HG03378 (cell line): ENCODE measurements at regions not wholly inside any gene's neighbourhood (a gene's known extent, or its start where the extent isn't known, plus 50 kb on each side); places are given as distances from the start of the nearest gene placed in this dataset.

Source experiments
- ATAC-seq: cut with Tn5 transposase; IDR thresholded peaks from one replicate; pipeline ENCODE4 v1.9.1; 2021; ENCODE audit warnings: mild to moderate bottlenecking, moderate library complexity; ENCODE audit not compliant: unreplicated experiment

- no peak for ATAC-seq
These were observed 57.3 kb downstream of the HHEX start for GRCh38 chr10:92747066-92747465.

GRCh38 chr10:92747600-92747999, 57.8 kb downstream of the HHEX start:
- no peak for ATAC-seq

GRCh38 chr10:92750791-92751533, 61.2 kb downstream of the HHEX start:
- no peak for ATAC-seq

- no peak for ATAC-seq
These were observed 61.7 kb downstream of the HHEX start for GRCh38 chr10:92751534-92751811.

GRCh38 chr10:92751827-92752226, 62.1 kb downstream of the HHEX start:
- ATAC-seq = no peak

GRCh38 chr10:92753865-92754264, 64.1 kb downstream of the HHEX start:
- ATAC-seq = no peak

- no peak for ATAC-seq
These were observed 66.0 kb downstream of the HHEX start for GRCh38 chr10:92755725-92756124.

- peak; percentile 84 for ATAC-seq
These were observed 66.7 kb downstream of the HHEX start for GRCh38 chr10:92756201-92757065.

GRCh38 chr10:92757066-92757710, 67.4 kb downstream of the HHEX start:
- peak; percentile 68 for ATAC-seq

GRCh38 chr10:92757711-92758104, 68.0 kb downstream of the HHEX start:
- no peak for ATAC-seq

GRCh38 chr10:92758594-92758993, 68.8 kb downstream of the HHEX start:
- ATAC-seq = no peak

GRCh38 chr10:92760609-92761008, 70.9 kb downstream of the HHEX start:
- no peak for ATAC-seq

GRCh38 chr10:92761571-92761970, 71.8 kb downstream of the HHEX start:
- ATAC-seq = no peak

- no peak for ATAC-seq
These were observed 73.9 kb downstream of the HHEX start for GRCh38 chr10:92763634-92764155.

- ATAC-seq = no peak
These were observed 76.7 kb downstream of the HHEX start for GRCh38 chr10:92766451-92766850.

- no peak for ATAC-seq
These were observed 78.3 kb downstream of the HHEX start for GRCh38 chr10:92768104-92768503.

GRCh38 chr10:92773776-92774175, 74.5 kb upstream of the EXOC6 start:
- ATAC-seq = no peak

- no peak for ATAC-seq
These were observed 70.2 kb upstream of the EXOC6 start for GRCh38 chr10:92778091-92778490.

GRCh38 chr10:92785118-92785517, 63.2 kb upstream of the EXOC6 start:
- ATAC-seq = no peak

GRCh38 chr10:92787557-92788152, 60.7 kb upstream of the EXOC6 start:
- ATAC-seq = no peak

GRCh38 chr10:92789067-92789466, 59.3 kb upstream of the EXOC6 start:
- no peak for ATAC-seq
